HFFc6 (cell line): ENCODE measurements at regions not wholly inside any gene's neighbourhood (a gene's known extent, or its start where the extent isn't known, plus 50 kb on each side); places are given as distances from the start of the nearest gene placed in this dataset.

Source experiments
- DNase-seq: peaks from one replicate; pipeline ENCODE4 v3.0.0-alpha.2; 2018
- H3K27ac Mint-ChIP-seq: 2 replicates; pipeline ENCODE4 v1.8.0; 2020; ENCODE audit warnings: mild to moderate bottlenecking, mixed read lengths
- H3K27me3 Mint-ChIP-seq: 2 replicates; pipeline ENCODE4 v1.8.0; 2021; ENCODE audit warnings: mild to moderate bottlenecking, moderate library complexity, mixed read lengths; ENCODE audit not compliant: insufficient read depth
- H3K36me3 Mint-ChIP-seq: 2 replicates; pipeline ENCODE4 v1.8.0; 2021; ENCODE audit warnings: low read depth, mixed read lengths
- H3K4me1 Mint-ChIP-seq: 2 replicates; pipeline ENCODE4 v1.8.0; 2020; ENCODE audit warnings: low read depth, mixed read lengths
- H3K4me3 Mint-ChIP-seq: 2 replicates; pipeline ENCODE4 v1.8.0; 2020; ENCODE audit warnings: mild to moderate bottlenecking, moderate library complexity, mixed read lengths
- H3K9me3 Mint-ChIP-seq: 2 replicates; pipeline ENCODE4 v1.8.0; 2020; ENCODE audit warnings: mild to moderate bottlenecking, mixed read lengths
- CTCF ChIP-seq: fragments of 200-600 bp; sonication (generic); IDR thresholded peaks from 2 replicates; pipeline ENCODE4 v1.5.0; 2021; ENCODE audit warnings: antibody characterized with exemption, mild to moderate bottlenecking

- no peak overlapping the region for H3K4me3 Mint-ChIP-seq
- H3K9me3 Mint-ChIP-seq, result no peaks in the 10 kb centered on the region
- H3K36me3 Mint-ChIP-seq, result no peaks in the 10 kb centered on the region
- no peak for TF ChIP-seq CTCF
- DNase-seq, result no peak
- no peaks in the 10 kb centered on the region for H3K4me1 Mint-ChIP-seq
- H3K27ac Mint-ChIP-seq, result no peak overlapping the region
- peaks cover 48% of the 10 kb centered on the region for H3K27me3 Mint-ChIP-seq
These were observed 82.4 kb downstream of the HIF1AN start for GRCh38 chr10:100618091-100618615.

GRCh38 chr10:100618632-100619255, 83.0 kb downstream of the HIF1AN start:
- Mint-ChIP-seq H3K27me3 (peaks cover 52% of the 10 kb centered on the region), H3K27ac (no peak overlapping the region), H3K4me1 (no peaks in the 10 kb centered on the region), H3K36me3 (no peaks in the 10 kb centered on the region), H3K4me3 (no peak overlapping the region), H3K9me3 (no peaks in the 10 kb centered on the region)
- no peak for DNase-seq
- TF ChIP-seq CTCF, result no peak

- no peak overlapping the region for H3K4me3 Mint-ChIP-seq
- TF ChIP-seq CTCF, result no peak
- no peak for DNase-seq
- H3K9me3 Mint-ChIP-seq, result no peaks in the 10 kb centered on the region
- H3K27ac Mint-ChIP-seq, result no peak overlapping the region
- H3K36me3 Mint-ChIP-seq, result no peaks in the 10 kb centered on the region
- H3K27me3 Mint-ChIP-seq, result peaks cover 61% of the 10 kb centered on the region
- no peaks in the 10 kb centered on the region for H3K4me1 Mint-ChIP-seq
These were observed 84.5 kb downstream of the HIF1AN start for GRCh38 chr10:100620087-100620835.

- Mint-ChIP-seq H3K4me1 (no peaks in the 10 kb centered on the region), H3K27me3 (peaks cover 59% of the 10 kb centered on the region), H3K4me3 (no peak overlapping the region), H3K9me3 (no peaks in the 10 kb centered on the region), H3K36me3 (no peaks in the 10 kb centered on the region), H3K27ac (no peak overlapping the region)
- no peak for TF ChIP-seq CTCF
- peak; percentile 7 for DNase-seq
These were observed 85.8 kb downstream of the HIF1AN start for GRCh38 chr10:100621360-100622205.

GRCh38 chr10:100622946-100623345, 87.2 kb downstream of the HIF1AN start:
- no peaks in the 10 kb centered on the region for H3K4me1 Mint-ChIP-seq
- peaks cover 57% of the 10 kb centered on the region for H3K27me3 Mint-ChIP-seq
- no peak overlapping the region for H3K27ac Mint-ChIP-seq
- no peak for TF ChIP-seq CTCF
- H3K4me3 Mint-ChIP-seq, result no peak overlapping the region
- no peak for DNase-seq
- no peaks in the 10 kb centered on the region for H3K9me3 Mint-ChIP-seq
- H3K36me3 Mint-ChIP-seq, result no peaks in the 10 kb centered on the region
